Stimulated activated CD4-positive, alpha-beta T cell treated with anti-CD3 and anti-CD28 coated beads, Interleukin-1b, Interleukin-23, amount 100 ng/mL, for 48 hours (primary cell): ENCODE measurements at regions not wholly inside any gene's neighbourhood (a gene's known extent, or its start where the extent isn't known, plus 50 kb on each side); places are given as distances from the start of the nearest gene placed in this dataset.

Source experiments
- DNase-seq: peaks from one replicate; pipeline ENCODE4 v3.0.0-alpha.2; 2020

DNA sequence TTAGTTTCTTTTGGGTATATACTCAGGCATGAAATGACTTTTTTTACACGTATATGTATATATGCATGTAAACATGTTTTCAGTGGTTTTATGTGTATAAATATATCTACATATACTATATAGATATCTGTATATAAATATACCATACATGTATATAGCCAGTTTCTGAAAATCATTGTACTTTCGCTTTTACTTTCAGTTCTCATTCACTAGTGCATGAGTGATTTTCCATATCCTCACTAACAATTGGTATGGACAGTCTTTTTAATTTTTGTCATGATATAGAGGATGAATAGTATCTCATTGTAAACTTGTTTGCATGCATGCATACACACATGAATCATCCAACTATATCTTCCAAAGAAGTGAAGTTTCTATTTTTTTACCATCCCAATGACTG lies 877.1 kb upstream of the CDH8 start:
- DNase-seq, result no peak

DNA sequence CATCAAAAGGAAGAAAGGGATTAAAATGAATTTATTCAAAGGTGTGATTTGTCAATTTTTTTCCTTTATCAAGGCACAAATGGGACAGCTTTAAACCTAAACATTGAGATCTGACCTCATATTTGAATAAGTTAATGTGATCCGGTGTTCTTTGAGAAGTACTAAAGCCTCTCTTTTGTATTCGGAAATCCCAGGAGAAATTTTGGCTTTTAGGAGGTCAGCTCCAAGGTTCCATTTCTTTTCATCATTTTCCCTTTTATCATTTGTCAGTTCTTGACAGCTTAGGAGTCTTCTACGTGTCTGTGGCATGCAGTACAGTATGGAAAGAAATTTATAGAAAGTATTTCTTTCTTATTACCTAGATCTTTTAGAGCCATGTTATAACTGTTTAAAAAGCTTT lies 873.4 kb upstream of the CDH8 start:
- DNase-seq, result no peak

DNA sequence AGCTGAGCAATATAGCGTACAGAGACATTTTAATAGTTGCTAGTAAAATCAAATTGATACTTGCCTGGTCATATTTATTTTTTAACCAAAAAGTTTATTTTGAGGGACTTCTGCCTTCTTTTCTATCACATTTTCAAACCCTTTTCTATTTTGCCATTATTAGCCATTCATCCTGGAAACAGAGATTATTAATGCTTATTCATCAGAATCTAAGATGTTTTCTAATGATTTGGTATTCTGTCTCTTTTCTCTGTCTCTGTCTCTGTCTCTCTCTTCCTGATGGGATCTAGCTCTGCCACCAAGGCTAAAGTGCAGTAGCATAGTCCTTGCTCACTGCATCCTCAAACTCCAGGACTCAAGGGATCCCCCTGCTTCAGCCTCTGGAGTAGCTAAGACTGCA lies 871.3 kb upstream of the CDH8 start:
- no peak for DNase-seq

DNA sequence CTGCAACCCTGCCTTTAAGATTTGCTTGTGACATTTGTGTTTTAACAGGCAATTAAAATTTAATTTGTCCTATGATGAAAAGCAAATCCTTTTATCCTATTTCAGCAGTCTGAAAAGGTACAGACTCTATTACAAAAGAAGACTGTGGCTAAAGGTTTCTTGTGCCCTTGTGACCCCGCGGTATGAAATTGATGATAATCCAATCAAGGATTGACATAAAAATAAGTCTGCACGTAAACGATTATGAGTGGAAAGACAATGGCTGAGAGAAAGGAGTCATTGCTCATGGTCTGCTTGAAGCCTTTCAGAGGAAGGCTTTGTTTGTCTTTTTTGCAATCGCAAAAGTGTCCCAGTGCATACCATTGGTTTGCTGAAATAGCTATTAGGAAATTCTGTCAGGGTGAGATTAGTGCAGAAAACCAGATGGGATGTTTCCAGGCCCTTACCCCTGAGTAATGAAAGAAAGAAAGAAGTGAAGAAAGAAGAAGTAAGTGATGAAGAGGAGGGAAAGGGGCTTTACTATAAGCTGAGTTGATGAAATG lies 867.8 kb upstream of the CDH8 start:
- no peak for DNase-seq

DNA sequence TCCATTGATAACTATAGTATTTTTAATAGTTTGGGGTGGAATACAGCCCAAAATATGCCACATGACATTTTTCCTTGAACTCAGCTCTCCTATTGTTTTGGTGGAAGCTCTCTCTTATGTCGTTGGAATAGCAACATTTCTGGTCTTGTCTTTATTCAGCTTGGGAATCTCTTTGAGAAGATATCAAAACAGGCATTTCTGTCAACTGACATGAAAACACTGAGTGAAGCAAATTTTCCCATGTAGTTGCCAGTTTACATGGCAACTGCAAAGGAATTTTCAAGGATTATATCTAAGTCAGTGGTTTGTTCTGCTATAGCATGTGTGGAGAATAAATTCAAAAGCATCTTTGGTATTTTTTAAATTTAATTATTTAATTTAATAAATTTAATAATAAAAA lies 863.5 kb upstream of the CDH8 start:
- no peak for DNase-seq

DNA sequence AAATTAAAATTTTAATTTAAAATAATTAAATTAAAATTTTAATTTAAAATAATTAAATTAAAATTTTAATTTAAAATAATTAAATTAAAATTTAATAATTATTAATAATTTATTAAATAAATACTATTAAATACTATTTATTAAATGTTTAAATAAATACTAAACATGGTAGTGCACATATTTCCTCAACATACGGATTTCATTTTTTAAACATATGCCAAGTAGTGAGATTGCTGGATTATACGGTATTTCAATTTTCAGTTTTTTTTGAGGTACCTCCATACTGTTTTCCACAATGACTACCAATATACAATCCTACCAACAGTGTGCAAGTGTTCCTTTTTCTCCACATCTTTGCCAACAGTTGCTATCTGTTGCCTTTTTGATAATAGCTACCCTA lies 852.9 kb upstream of the CDH8 start:
- no peak for DNase-seq

DNA sequence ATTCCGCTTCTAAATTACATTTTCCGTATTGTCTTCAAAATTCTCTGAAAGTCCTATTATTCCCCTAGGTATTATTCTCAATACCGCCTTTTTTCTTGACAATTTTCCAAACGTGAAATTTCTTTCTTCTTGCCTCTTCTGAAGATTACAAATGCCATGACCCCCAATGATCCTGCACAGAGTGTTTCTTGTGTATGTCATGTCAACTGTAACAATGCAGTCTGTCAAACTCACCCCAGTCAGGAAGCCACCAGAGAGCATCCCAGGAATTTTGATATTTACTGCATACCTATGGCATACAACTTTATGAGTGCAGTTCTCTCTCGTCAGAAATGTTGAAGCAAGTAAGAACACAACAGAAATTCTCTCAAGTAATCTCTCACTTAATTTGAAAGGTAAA lies 847.3 kb upstream of the CDH8 start:
- no peak for DNase-seq

DNA sequence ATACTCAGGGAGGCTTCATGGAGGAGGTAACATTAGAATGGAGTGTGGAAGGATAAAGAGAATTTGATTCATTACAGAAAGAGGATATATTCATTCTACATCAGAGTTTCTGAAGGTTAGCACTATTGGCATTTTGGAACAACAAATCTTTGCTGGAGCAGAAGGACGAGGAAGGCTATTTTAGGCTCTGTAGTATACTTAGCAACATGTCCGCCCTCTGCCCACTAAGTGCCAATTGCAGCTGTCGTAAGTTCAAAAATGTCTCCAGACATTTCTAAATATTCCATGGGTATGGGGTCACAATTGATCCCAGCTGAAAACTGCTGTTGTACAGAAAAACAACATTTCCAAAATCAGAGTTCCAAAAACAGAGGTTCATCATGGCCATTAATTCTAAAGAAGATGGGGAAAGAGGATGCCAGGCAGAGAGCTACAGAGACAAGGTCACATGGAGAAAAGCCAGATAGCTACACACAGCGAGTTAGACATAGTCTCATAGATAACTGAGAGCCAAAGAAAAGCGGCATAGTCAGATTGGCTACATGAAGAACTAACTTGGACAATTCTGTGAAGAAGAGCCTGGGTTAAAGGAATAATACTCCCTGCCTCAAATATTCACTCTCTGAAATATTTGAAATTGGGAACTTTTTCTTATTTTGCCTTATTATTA lies 846.4 kb upstream of the CDH8 start:
- DNase-seq, result no peak

DNA sequence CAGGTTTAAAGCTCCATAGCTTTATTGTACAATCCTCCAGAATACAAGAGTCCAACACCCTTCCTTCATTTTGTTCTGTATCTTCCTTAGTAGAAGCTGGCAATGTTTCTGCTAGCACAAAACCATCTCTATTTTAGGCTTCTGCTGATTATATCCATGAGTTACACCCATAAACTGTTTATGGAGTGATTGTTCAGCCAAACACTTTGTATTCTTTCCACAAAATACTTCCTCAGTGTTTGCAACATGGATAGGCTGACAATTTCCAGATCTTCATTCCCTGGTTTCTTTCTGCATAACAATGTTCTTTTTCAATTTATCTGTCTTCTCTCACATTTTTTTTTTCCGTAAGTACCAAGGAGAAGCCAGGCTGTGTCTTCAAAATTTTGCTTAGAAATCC lies 839.9 kb upstream of the CDH8 start:
- DNase-seq, result no peak

DNA sequence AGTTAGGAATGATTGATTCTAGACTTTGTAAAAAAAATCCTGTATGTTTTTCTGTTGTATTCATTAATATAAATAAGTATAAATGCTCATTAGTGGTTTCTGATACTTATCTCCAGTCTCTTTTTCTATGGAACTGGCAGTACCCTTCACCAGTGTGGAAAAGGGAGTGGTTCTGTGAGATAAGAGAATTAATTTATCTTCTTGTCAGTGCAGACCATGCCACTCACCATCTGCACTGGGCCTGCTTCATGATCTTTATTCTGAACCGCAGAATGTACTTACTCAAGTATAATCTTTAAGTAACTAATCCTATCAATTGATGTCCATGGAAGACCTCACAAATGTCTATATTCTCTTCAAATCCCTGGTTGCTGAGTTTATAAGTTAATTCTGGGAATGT lies 836.1 kb upstream of the CDH8 start:
- DNase-seq, result no peak

DNA sequence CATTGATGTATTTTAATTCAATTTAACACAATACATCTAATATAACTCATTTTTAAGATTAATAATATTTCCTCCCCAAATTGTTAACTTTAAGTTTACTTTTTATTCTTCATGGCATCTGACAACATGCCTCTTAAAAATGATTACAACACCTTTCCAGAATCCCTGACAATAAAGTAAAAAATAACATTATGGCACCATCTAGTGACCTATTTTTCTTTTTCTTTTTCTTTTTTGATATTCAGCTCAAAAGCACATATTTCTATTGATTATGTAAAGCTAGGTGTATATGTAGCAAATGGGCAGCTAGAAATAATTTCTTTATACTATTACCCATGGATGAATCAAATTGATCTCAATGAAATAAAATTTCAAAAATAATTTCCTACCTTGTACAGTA lies 834.3 kb upstream of the CDH8 start:
- DNase-seq, result no peak

DNA sequence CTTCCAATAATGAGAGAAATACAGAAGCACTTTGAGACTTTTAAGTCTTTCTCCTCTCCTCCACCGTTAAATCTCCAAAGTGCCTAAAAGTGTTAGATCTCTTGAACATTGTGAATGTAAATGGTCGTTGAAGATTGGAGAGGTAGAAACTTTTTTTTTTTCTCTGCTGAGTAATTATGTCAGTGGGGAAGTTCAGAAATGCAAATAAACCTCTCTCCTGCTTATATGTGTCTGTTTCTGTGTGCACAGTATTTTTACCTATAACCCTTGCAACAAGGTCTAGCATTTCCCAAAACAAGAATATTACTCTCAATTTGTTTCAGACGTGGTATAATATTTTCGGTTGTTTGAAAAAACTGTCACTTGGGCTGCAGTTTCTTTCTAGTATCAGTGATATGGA lies 833.6 kb upstream of the CDH8 start:
- DNase-seq, result no peak

DNA sequence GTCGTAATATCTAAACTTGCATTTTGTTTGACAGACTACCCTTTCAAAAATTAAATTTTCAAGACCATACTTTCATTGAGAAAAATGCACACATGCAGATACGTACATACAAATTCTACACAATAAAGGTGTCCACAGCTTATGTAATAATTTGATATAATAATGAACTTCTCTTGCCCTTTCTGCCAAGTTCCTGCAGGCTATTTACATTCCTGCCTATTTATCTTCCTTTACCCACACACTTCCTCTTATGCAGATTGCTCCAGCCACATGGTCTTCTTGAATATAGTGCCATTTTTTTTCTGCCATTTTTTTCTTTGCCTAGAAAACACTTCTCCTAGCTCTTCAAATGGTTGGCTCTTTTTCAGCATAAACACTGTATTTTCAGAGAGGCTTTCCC lies 826.9 kb upstream of the CDH8 start:
- no peak for DNase-seq

DNA sequence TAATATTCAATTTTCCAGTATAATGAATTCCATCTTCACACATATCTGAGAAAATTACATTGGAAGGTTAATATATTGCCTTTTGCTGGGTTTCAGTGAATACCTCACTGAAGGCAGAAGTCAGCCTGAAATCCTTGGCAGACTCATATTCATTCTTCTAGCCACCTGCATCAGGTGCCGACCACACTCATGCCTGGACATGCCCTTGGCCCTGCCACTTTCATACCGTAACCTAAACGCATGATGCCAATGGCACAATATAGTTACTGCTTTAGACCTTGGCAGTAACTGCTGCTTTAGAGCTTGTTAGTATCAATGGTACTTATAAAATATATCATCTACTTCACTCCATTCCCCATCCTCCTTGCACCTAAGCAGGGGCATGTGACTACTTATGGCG lies 817.6 kb upstream of the CDH8 start:
- no peak for DNase-seq

DNA sequence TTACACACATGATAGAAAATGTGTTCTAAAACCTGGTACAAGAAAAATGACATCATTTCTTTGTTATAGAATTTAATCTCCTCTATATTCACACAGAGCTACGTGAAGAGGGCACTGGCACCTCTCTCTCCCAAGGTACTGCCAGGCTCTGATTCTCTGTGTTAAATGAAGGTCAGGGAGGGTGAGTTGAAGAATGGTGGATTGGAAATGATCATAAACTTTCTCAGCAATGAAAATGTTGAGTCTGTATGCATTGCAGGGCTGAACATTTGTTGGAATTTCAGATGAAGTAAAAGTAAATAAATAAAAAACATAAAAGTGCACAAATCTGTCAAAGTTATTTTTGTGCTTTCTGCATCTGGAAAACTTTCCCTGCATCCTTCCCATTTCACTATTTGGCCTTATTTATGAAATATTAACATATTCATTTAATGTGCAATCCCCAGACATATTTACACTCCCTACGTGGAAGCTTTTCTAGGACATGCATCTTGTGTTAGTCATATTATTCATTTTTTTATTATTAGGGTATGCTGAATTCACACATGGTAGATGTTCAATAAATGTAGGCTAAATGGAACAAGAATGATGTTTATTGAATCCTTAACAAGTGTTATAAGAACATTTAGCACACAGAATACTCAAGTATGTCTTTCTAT lies 810.3 kb upstream of the CDH8 start:
- DNase-seq, result no peak

DNA sequence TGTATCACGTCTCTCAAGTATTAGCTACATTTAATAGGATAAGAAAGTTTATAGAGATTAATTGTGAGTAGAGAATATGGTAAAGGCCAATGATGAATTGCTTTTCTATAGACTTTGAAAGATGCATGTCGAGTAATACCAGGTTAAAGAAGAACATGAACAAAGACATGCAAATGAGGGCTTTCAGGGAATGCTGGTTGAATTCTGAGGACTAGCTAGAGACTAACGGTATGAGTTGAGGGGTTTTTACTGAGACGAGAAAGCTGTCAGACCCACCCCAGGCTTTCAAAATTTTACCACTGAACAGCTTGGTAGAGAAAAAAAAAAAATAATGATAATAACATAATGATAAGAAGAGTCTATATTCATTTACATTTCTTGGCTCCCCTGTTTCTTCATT lies 796.0 kb upstream of the CDH8 start:
- no peak for DNase-seq

DNA sequence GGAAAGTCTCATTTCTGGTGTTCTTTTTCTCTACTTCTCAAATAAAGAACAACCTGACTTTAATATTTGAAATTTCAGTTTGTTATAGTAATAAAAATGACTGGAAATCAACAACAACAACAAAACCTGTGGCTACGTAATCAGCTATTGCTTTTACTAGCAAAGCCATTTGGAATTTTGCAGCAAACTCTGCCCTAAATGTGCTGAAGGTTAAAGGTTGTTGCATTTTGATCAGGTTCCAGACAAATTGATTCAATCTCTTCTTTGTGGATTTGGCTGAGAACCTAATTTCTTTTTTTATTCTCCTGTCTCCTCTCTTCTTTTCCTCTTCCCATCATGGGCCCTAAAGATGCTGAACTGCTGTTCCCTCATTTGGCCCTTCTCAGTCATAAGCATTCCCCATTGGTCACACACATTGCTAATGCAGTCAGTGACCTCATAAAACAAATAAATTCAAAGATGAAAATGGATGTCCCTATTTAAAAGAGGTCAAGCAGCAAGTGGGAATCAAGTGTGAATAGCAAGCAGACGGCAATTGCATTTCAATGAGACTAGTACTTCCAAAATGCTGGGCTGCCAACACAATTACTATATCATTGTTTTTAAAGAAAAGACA lies 795.1 kb upstream of the CDH8 start:
- no peak for DNase-seq

DNA sequence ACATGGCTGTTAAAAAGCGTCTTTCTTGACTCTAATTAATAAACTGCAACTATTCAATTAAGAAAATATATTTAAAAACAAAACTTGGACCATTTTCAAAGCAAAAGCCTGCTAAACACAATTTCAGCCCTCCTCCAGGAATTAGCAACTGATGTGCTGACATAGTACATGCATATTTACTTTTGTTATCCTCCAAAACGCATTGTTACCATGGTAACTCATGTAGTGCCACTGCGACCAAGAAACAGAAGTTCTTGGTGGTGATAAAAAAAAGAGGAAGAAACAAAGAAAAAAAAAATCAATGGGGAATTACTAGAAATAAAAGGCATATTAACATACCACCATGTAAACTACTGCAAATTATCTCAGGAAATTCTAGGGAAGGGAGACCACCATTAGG lies 793.4 kb upstream of the CDH8 start:
- no peak for DNase-seq

DNA sequence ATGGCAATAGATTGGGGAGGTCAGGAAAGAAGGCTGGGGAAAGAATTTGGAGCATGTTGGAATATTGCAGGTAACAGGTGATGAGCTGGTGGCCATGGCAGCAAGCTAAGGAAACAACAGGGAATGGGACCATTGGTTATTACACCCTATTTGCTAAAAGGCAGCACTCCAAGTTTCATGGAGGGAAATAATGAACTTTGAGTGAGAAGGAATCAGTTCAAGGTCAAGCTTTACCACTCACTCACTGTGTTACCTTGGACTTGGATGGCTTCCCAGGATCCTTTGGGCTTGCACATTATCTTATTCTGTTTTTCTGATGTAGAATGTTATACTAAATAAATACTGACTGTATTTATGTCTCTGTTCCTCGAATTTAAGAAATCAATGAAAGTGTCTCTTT lies 792.8 kb upstream of the CDH8 start:
- no peak for DNase-seq

DNA sequence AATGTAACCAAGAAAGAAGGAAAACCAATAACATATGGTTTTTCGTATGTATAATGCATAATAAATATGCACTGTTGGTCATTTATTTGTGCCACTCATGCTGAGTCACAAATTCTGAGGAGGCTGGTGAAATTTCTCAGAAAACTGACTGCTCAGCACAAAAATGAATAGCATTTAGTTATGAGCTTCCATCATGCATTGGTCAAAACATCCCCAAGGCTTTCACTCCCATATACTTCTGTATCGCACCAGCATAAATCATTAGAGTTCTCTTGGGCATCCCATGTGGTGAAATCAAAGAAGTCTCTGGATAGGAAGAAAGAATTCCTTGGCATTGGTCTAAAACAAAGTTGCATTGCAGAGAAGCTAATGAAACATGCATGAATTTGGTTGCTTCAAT lies 785.6 kb upstream of the CDH8 start:
- no peak for DNase-seq

DNA sequence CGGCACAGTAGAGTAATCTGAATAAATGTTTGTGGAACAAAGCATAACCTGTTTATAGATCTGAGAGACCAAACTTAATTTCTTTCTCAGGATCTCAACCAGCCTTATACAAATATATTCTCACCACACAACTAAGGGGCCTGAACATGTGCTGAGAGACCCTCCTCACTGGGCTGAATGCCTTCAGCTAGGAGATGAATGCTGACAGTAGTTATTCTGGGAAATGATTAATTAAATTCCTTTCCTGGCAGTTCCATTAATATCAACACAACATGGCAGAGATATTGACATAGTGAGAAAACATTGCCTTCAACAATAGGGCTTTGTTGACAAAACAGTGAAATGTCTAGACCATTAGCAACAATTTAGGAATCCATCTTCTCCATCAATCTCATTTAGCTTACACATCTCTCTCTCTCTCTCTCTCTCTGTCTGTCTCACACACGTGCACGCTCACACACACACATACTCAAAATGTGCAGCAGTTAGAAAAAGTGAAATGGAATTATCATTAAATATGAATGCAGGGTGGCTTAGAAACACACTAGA lies 780.8 kb upstream of the CDH8 start:
- DNase-seq, result no peak

DNA sequence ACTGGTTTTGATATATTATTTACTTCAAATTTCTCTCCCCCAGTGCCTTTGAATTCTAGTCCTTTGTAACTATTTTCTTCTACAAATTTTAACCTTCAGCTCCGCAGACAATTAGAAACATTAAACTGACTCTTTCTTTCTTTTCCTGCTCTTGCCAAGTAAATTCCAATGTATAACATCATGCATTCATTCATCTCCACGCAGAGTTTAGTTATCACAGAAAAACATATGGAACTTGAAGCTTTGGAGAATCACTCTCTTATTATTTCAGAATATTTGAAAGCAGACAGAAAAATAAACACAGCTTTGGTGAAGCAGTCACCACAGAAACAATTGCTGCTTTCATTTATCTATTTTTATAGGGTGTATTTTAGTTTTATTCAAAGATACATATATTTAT lies 778.7 kb upstream of the CDH8 start:
- no peak for DNase-seq

DNA sequence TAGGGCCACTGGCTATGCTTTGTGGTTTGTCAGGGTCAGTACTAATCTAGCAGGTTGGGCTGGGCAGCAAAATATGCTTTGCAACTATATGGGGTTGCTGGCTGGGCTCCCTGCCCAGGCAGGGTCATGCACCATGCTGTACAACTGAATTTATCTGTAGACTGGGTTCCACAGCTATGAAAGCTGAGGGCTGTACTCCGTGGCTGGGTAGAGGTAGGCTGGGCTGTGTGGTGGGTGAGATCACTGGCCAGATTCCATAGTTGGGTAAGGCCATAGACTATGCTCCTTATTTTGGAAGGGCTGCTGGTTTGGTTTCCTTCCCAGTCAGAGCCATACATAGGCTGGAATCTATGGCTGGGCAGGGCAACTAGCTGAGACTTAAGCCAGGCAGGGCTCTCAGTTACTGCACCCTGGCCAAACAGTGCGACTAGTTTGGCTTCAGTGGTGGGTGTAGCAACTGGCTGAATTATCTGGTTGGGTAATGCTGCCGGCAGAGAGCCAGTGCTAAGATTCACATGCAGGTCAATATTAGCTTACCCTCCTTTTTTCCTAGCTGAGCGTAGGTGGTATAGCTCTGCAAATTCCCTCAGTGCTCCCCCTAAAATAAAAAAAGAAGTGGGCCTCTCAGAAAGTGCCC lies 769.1 kb upstream of the CDH8 start:
- no peak for DNase-seq

DNA sequence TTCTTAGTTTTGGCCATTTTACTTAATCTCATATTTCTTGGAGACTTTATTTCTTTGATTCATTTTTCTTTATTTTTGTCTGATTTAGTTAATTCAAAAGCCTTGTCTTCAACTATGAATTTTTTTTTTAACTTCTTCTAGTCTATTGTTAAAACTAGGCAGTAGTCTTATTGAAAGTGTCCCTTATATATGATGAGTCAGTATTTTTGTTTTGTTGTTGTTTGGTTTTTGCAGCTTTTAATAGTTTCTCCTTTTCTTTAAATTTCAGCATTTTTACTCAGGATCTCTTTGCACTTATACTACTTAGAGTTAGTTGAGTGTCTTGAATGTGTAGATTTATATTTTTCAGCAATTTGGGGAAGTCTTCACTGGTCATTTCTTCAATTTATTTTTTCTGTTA lies 758.5 kb upstream of the CDH8 start:
- DNase-seq, result no peak
